Right lobe of liver (tissue), 6 donors: ENCODE measurements at regions not wholly inside any gene's neighbourhood (a gene's known extent, or its start where the extent isn't known, plus 50 kb on each side); places are given as distances from the start of the nearest gene placed in this dataset.

ENCODE experiments used
- ATAC-seq, 4 donors: fragments of 200-7000 bp; cut with Tn5 transposase; one replicate each; pipeline ENCODE4 v1.9.1; 2020; ENCODE audit warnings: mild to moderate bottlenecking in 4 of 4, moderate library complexity in 4 of 4
- DNase-seq, 3 donors: peaks; one replicate each; pipeline ENCODE4 v3.0.0-alpha.2; 2020
- H3K27ac ChIP-seq, 3 donors: fragments of 200-600 bp; one replicate each; pipeline ENCODE4 v1.8.0; 2022
- H3K27me3 ChIP-seq, 2 donors: fragments of 200-600 bp; one replicate each; pipeline ENCODE4 v1.8.0; 2022
- H3K36me3 ChIP-seq, 4 donors: fragments of 200-600 bp; sonication (generic) in 1 of 4; one replicate each; pipeline versions ENCODE4 v1.5.1 to v1.8.0; 2017 to 2022; ENCODE audit warnings: control low read depth in 1 of 4
- H3K4me1 ChIP-seq, 4 donors: fragments of 200-600 bp; sonication (generic) in 1 of 4; one replicate each; pipeline versions ENCODE4 v1.5.1 to v1.8.0; 2017 to 2022; ENCODE audit warnings: control low read depth in 1 of 4
- H3K4me3 ChIP-seq, 3 donors: fragments of 200-600 bp; one replicate each; pipeline ENCODE4 v1.8.0; 2022
- H3K9me3 ChIP-seq, 4 donors: fragments of 200-600 bp; sonication (generic) in 1 of 4; one replicate each; pipeline versions ENCODE4 v1.5.1 to v1.8.0; 2017 to 2022; ENCODE audit warnings: control low read depth in 1 of 4
- POLR2A ChIP-seq: fragments of 450-650 bp; IDR thresholded peaks from one replicate; pipeline ENCODE4 v1.6.1; 2017; ENCODE audit warnings: antibody characterized with exemption, mild to moderate bottlenecking
- WGBS: methylation state at CpG from one replicate; pipeline ENCODE4 v1.1.6; 2018; ENCODE audit warnings: low coverage, low lambda C conversion rate; ENCODE audit not compliant: insufficient coverage; ENCODE audit errors: missing lambda C conversion rate; 5-methylcytosine and 5-hydroxymethylcytosine counted together
- intact Hi-C, 2 donors: fragments of 100-400 bp; cut with DNase I; formaldehyde crosslinking; loops; one replicate each; pipeline versions ENCODE4 v1.11.2 to v1.14.1; 2022
- TF ChIP-seq, protein P1 (sequence below), 4 donors: fragments of 200-600 bp in 3 of 4; fragments of 450-650 bp in 1 of 4; IDR thresholded peaks; one replicate each; pipeline versions ENCODE4 v1.5.1 to v1.8.0; 2016 to 2022; ENCODE audit warnings: antibody characterized with exemption in 4 of 4, mild to moderate bottlenecking in 2 of 4
- donor health status: DM: no; HTN: yes; CAD: no.
- donor health status: DM: no; HTN: no; CAD: no.
- donor health status: DM: no; HTN: no; CAD: no.
- donor health status: DM: no; HTN: yes; CAD: no.
- donor health status: DM: no; HTN: yes; CAD: no.

- 40% methylated on average over 2 of the region's 2 CpGs for WGBS
- no peaks in the 10 kb centered on the region for H3K27me3 ChIP-seq
- H3K27ac ChIP-seq = no peak overlapping the region
- intact Hi-C loops = no loop called here
- no peaks in the 10 kb centered on the region for H3K4me1 ChIP-seq
- TF ChIP-seq POLR2A = no peak
- TF ChIP-seq, protein P1, sequence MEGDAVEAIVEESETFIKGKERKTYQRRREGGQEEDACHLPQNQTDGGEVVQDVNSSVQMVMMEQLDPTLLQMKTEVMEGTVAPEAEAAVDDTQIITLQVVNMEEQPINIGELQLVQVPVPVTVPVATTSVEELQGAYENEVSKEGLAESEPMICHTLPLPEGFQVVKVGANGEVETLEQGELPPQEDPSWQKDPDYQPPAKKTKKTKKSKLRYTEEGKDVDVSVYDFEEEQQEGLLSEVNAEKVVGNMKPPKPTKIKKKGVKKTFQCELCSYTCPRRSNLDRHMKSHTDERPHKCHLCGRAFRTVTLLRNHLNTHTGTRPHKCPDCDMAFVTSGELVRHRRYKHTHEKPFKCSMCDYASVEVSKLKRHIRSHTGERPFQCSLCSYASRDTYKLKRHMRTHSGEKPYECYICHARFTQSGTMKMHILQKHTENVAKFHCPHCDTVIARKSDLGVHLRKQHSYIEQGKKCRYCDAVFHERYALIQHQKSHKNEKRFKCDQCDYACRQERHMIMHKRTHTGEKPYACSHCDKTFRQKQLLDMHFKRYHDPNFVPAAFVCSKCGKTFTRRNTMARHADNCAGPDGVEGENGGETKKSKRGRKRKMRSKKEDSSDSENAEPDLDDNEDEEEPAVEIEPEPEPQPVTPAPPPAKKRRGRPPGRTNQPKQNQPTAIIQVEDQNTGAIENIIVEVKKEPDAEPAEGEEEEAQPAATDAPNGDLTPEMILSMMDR (IDR thresholded peaks at IDR 0.05) = no peak
- H3K36me3 ChIP-seq = no peaks in the 10 kb centered on the region
- no peak overlapping the region for H3K4me3 ChIP-seq
- DNase-seq = no peak
- no peak for ATAC-seq
- H3K9me3 ChIP-seq = no peaks in the 10 kb centered on the region
Observed at GRCh38 chr12:114201794-114202193, 204.2 kb downstream of the TBX5 start.

DNA sequence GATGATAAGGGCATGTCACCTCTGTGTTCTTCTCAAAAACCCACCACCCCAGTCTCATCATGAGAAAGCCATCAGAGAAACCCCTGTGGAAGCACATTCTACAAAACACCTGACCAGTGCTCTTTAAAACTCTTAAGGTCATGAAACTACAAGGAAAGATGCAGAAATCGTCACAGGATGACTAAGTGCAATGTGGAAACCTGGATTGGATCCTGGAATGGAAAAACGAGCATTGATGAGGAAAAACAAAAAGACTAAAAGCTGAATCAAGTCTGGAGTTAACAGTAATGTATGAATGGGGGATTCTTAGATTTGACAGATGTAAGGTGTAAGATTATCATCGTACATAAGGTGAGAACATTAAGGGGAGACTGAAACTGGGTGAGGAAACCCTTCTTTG, 211.0 kb downstream of the TBX5 start:
- TF ChIP-seq, protein P1 (IDR thresholded peaks at IDR 0.05) = no peak
- no peak for TF ChIP-seq POLR2A
- Histone ChIP-seq H3K9me3 (no peaks in the 10 kb centered on the region), H3K27me3 (no peaks in the 10 kb centered on the region), H3K4me3 (no peak overlapping the region), H3K36me3 (no peaks in the 10 kb centered on the region), H3K4me1 (no peaks in the 10 kb centered on the region), H3K27ac (no peak overlapping the region)
- no peak for DNase-seq
- intact Hi-C loops = no loop called here
- WGBS = 19% methylated on average over 3 of the region's 3 CpGs
- ATAC-seq = no peak

- H3K9me3 ChIP-seq = no peaks in the 10 kb centered on the region
- H3K4me1 ChIP-seq = no peaks in the 10 kb centered on the region
- H3K4me3 ChIP-seq = no peak overlapping the region
- ATAC-seq (no peak), DNase-seq (no peak)
- TF ChIP-seq, protein P1 (IDR thresholded peaks at IDR 0.05) = no peak
- TF ChIP-seq POLR2A = no peak
- H3K27ac ChIP-seq = no peak overlapping the region
- WGBS = 19% methylated on average over 3 of the region's 5 CpGs
- intact Hi-C loops = no loop called here
- H3K36me3 ChIP-seq = no peaks in the 10 kb centered on the region
- no peaks in the 10 kb centered on the region for H3K27me3 ChIP-seq
Observed at GRCh38 chr12:114194066-114194465, 211.9 kb downstream of the TBX5 start.

DNA sequence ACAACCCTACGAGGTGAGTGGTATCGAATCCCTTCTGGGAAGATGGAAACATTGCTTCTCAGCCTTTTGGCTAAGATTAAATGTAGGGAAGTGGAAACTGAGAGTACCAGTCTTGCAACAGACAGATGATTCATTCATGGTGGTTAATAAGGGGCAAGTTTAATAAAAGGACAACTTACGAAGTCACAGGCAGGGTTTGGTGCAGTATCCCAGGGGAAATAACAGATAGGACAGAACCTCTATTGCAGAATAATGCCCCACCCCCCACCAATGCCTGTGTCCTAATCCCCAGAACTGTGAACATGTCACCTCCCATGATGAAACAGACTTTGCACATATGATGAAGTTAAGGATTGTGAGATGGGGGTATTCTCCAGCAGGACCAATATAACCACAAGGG, 212.5 kb downstream of the TBX5 start:
- no peaks in the 10 kb centered on the region for H3K4me1 ChIP-seq
- DNase-seq (no peak), ATAC-seq (no peak)
- H3K27me3 ChIP-seq = no peaks in the 10 kb centered on the region
- intact Hi-C loops = no loop called here
- TF ChIP-seq, protein P1 (IDR thresholded peaks at IDR 0.05) = no peak
- TF ChIP-seq POLR2A = no peak
- H3K36me3 ChIP-seq = no peaks in the 10 kb centered on the region
- H3K4me3 ChIP-seq = no peak overlapping the region
- H3K9me3 ChIP-seq = no peaks in the 10 kb centered on the region
- no peak overlapping the region for H3K27ac ChIP-seq
- 52% methylated on average over 3 of the region's 3 CpGs for WGBS

GRCh38 chr12:114192549-114192948, 213.4 kb downstream of the TBX5 start:
- H3K36me3 ChIP-seq = no peaks in the 10 kb centered on the region
- no peaks in the 10 kb centered on the region for H3K27me3 ChIP-seq
- WGBS = 58% methylated on average over 4 of the region's 5 CpGs
- H3K9me3 ChIP-seq = no peaks in the 10 kb centered on the region
- no peaks in the 10 kb centered on the region for H3K4me1 ChIP-seq
- H3K4me3 ChIP-seq = no peak overlapping the region
- intact Hi-C loops = no loop called here
- DNase-seq (no peak), ATAC-seq (no peak)
- TF ChIP-seq POLR2A = no peak
- TF ChIP-seq, protein P1 (IDR thresholded peaks at IDR 0.05) = no peak
- H3K27ac ChIP-seq = no peak overlapping the region
